Heart left ventricle (tissue), 13 donors: ENCODE measurements at regions not wholly inside any gene's neighbourhood (a gene's known extent, or its start where the extent isn't known, plus 50 kb on each side); places are given as distances from the start of the nearest gene placed in this dataset.

ENCODE experiments used
- POLR2A ChIP-seq, 2 donors: fragments of 450-650 bp; IDR thresholded peaks; one replicate each; pipeline ENCODE4 v1.6.1; 2017; ENCODE audit warnings: antibody characterized with exemption in 2 of 2, mild to moderate bottlenecking in 2 of 2, moderate library complexity in 2 of 2
- TF ChIP-seq, protein P1 (sequence below), 12 donors: fragments of 200-600 bp; sonication (generic) in 4 of 12; IDR thresholded peaks; one replicate each; pipeline versions ENCODE4 v1.5.0 to v1.8.0; 2018 to 2022; ENCODE audit warnings: antibody characterized with exemption in 12 of 12, mild to moderate bottlenecking in 5 of 12
- donor health status: ischemic (EF 13 %, LVEDD 7.1; RV severe dilation, severe dysfunction).
- donor health status: DM: no; HTN: yes; CAD: no.
- donor health status: DM: no; HTN: no; CAD: no.
- donor health status: ischemic (EF 25% LVEDD 6.9; RV normal size, moderate dysfunction).
- donor health status: ischemic (EF 25% LVEDD 5.7; RV mildly dilated, moderate dysfunction).
- donor health status: ischemic (EF 35%, LVEDD 5.7; RV mildly dilated, moderate dysfunction).
- donor health status: nonischemic (EF 11% LVEDD 7.7; RV severe dilation, severe dysfunction).
- donor health status: DM: yes; HTN: yes; CAD: no.
- donor health status: PGD.
- donor health status: ischemic (EF 29% LVEDD 5.4; RV normal size, mild dysfunction).
- donor health status: nonischemic (EF 23%, LVEDD 6.1; RV moderate dilation, normal function).

- TF ChIP-seq POLR2A (IDR thresholded peaks at IDR 0.05), result no peak
- TF ChIP-seq, protein P1, sequence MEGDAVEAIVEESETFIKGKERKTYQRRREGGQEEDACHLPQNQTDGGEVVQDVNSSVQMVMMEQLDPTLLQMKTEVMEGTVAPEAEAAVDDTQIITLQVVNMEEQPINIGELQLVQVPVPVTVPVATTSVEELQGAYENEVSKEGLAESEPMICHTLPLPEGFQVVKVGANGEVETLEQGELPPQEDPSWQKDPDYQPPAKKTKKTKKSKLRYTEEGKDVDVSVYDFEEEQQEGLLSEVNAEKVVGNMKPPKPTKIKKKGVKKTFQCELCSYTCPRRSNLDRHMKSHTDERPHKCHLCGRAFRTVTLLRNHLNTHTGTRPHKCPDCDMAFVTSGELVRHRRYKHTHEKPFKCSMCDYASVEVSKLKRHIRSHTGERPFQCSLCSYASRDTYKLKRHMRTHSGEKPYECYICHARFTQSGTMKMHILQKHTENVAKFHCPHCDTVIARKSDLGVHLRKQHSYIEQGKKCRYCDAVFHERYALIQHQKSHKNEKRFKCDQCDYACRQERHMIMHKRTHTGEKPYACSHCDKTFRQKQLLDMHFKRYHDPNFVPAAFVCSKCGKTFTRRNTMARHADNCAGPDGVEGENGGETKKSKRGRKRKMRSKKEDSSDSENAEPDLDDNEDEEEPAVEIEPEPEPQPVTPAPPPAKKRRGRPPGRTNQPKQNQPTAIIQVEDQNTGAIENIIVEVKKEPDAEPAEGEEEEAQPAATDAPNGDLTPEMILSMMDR (IDR thresholded peaks at IDR 0.05), result no peak
Observed at GRCh38 chr2:151021747-151022452, 239.8 kb downstream of the RBM43 start.
